GM20000 (cell line): ENCODE measurements at regions not wholly inside any gene's neighbourhood (a gene's known extent, or its start where the extent isn't known, plus 50 kb on each side); places are given as distances from the start of the nearest gene placed in this dataset.

ENCODE experiments used
- DNase-seq: peaks from one replicate; pipeline ENCODE4 v3.0.0; 2012; ENCODE audit warnings: low spot score
- TF ChIP-seq, protein P1 (sequence below): IDR thresholded peaks from 2 replicates; pipeline ENCODE4 v1.5.1; 2012; ENCODE audit warnings: mild to moderate bottlenecking, control low read depth; ENCODE audit errors: extremely low read depth, missing control alignments

DNA sequence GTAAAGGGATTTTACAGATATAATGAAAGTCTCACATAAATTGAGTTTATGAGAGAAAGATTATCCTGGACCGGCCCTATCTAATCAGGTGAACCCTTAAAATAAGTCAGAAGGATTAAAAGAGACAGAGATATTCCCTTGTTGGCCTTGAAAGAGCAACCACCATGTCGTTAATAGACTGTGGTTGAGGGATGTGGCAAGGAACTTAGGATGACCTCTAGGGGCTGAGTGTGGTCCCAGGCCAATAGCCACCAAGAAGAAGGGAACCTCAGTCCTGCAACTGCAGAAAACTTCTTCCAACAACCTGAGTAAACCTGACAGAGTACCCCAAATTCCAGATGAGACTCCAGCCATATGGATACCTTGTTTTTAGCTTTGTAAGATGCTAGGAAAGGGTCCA lies 121.5 kb downstream of the POLR1F start:
- DNase-seq, result no peak
- TF ChIP-seq, protein P1, sequence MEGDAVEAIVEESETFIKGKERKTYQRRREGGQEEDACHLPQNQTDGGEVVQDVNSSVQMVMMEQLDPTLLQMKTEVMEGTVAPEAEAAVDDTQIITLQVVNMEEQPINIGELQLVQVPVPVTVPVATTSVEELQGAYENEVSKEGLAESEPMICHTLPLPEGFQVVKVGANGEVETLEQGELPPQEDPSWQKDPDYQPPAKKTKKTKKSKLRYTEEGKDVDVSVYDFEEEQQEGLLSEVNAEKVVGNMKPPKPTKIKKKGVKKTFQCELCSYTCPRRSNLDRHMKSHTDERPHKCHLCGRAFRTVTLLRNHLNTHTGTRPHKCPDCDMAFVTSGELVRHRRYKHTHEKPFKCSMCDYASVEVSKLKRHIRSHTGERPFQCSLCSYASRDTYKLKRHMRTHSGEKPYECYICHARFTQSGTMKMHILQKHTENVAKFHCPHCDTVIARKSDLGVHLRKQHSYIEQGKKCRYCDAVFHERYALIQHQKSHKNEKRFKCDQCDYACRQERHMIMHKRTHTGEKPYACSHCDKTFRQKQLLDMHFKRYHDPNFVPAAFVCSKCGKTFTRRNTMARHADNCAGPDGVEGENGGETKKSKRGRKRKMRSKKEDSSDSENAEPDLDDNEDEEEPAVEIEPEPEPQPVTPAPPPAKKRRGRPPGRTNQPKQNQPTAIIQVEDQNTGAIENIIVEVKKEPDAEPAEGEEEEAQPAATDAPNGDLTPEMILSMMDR, result no peak

DNA sequence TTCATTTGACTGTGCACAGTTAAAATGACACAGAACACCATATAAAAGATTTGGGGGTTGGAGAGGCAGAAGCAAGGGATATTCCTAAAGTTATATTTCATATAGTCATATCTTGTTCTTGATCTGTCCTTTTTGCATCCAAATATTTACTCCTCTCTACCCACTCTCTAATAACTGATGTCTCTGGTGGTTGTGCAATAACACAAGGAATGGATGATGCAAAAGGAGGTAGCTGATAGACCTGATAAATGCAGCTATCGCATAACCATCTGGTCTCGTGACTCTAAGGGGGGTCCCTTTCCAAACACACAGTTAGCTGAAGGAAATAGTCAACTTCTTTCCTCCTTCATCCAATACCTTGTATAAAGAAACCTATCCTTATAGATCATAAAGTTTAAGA lies 123.1 kb downstream of the POLR1F start:
- TF ChIP-seq, protein P1, result no peak
- DNase-seq, result no peak

DNA sequence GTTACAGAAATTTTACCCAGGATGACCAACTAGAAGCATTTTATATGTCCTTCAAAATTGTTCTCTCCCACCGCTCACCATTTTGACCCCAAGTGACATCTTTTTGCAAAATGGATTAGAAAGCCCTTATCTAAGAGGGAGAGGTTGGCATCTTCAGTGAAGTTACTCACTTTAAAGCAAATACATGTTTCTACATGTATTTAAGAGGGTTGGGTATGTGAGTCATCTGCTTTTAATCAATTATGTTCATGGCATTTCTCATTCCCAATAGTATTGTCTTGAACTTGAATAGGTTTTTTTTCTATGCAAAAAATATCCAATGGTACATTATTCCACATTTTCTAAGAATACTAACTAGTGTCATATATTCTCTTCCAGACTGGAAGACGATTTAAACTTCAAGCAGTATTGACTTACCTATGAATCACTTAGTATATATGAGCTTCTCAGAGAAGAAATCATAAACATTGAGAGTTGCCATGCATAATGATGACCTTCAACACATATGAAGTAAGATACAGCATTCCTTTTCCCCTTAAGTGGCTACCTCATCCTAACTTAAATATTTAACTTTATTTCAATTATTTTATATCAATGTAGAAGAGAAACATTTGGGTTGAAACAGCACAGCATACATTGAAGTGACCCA lies 132.8 kb downstream of the POLR1F start:
- TF ChIP-seq, protein P1, result no peak

DNA sequence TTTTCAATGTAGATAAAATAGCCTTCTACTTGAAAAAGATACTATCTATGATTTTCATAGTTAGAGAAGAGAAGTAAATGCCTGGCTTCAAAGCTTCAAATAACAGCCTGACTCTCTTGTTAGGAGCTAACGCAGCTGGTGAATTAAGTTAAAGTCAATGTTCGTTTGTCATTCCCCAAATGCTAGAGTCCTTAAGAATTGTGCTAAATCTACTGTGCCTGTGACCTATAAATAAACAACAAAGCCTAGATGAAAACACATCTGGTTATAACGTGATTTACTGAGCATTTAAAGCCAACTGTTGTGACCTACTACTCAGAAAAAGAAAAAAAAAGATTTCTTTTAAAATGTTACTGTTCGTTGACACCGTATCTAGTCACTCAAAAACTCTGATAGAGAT lies 134.7 kb downstream of the POLR1F start:
- TF ChIP-seq, protein P1, result no peak

More for the DNA sequence above, 132.8 kb downstream of the POLR1F start:
- DNase-seq, result no peak

DNA sequence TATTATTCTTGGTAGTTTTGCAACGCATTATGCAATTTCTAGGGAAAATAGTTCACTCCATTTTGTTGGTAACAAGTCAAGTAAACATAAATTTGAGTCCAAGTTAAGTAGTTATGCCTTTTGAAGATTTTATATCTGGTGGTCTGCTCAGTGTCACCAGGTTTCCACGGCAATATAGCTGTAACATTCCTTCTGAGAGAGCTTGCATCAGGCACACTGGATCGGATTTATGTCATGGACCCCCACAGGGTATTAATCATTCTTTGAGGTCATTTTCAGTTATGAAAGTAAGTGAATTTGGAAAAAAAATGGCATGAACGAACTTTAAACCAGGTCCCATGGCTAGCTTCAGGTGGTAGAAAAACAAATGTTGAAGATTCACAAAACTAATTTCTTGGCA lies 136.3 kb downstream of the POLR1F start:
- TF ChIP-seq, protein P1, result no peak
- DNase-seq, result no peak

More for the DNA sequence above, 134.7 kb downstream of the POLR1F start:
- no peak for DNase-seq

DNA sequence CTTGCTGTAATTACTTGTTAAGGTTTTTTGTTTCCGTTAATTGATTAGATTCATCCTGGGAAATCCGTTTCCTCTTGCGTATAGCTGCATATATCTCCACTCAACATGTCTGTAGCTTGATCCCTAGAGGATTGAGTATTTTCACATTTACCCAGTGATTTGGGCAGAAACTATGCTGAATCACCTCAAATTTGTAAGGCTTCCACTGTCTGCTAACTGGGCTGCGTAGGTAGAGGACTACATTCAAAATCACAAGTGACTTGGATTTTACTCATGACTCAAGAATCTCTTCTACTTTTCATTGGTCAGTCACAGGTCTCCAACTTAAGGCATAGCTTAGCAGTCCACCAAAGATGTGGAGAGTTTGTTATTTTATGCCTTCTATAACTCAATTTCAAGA lies 141.8 kb downstream of the POLR1F start:
- TF ChIP-seq, protein P1, result no peak
- DNase-seq, result no peak

DNA sequence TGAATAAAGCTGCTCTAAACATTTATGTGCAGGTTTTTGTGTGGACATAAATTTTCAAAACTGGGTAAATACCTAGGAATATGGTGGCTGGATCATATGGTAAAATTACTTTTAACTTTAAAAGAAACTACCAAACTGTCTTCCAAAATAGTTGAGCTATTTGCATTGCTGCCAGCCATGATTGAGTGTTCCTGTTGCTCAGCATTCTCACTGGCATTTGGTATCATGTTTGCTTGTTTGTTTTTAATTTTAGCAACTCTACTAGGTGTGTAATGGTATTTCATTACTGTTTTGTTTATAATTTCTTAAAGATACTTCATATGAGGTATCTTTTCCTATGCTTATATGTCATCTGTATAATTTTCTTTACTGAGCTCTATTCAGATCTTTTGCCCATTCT lies 143.2 kb downstream of the POLR1F start:
- TF ChIP-seq, protein P1, result no peak
- DNase-seq, result no peak
